Astrocyte of the spinal cord (primary cell): ENCODE measurements at regions not wholly inside any gene's neighbourhood (a gene's known extent, or its start where the extent isn't known, plus 50 kb on each side); places are given as distances from the start of the nearest gene placed in this dataset.

Source experiments
- DNase-seq: peaks from one replicate; pipeline ENCODE4 v3.0.0; 2011; ENCODE audit warnings: low read depth, low spot score
- H3K4me3 ChIP-seq: 2 replicates; pipeline ENCODE4 v1.5.1; 2011; ENCODE audit warnings: low read depth, mild to moderate bottlenecking, low read length, moderate library complexity
- in situ Hi-C: cut with HindIII; loops from 2 replicates; pipeline ENCODE4 v1.10.0; 2017; ENCODE audit warnings: low sequenced_read_pairs
- TF ChIP-seq, protein P1 (sequence below): IDR thresholded peaks from 2 replicates; pipeline ENCODE4 v1.5.1; 2012; ENCODE audit warnings: low read depth, mild to moderate bottlenecking, low read length, inconsistent platforms

DNA sequence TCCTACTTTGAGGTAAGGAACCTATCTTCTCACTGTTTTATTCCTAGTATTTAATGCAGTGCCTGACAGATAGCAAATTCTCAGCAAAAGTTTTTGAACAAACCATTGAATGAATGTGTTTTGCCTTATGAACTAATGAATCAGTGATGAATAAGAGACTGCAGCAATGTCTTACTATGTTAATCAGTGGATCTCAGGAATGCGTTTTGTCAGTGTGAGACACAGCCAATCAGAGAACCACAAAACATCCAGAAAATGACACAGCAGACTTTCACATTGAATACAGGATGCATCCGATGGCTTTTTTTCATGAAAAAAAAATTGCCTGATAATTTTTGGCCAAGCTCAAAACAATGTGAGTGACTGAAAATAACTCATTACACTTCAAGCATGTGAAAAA lies 270.5 kb downstream of the BMP2 start:
- in situ Hi-C loops = no loop called here
- DNase-seq = no peak
- no peak overlapping the region for H3K4me3 ChIP-seq
- TF ChIP-seq, protein P1, sequence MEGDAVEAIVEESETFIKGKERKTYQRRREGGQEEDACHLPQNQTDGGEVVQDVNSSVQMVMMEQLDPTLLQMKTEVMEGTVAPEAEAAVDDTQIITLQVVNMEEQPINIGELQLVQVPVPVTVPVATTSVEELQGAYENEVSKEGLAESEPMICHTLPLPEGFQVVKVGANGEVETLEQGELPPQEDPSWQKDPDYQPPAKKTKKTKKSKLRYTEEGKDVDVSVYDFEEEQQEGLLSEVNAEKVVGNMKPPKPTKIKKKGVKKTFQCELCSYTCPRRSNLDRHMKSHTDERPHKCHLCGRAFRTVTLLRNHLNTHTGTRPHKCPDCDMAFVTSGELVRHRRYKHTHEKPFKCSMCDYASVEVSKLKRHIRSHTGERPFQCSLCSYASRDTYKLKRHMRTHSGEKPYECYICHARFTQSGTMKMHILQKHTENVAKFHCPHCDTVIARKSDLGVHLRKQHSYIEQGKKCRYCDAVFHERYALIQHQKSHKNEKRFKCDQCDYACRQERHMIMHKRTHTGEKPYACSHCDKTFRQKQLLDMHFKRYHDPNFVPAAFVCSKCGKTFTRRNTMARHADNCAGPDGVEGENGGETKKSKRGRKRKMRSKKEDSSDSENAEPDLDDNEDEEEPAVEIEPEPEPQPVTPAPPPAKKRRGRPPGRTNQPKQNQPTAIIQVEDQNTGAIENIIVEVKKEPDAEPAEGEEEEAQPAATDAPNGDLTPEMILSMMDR = no peak

DNA sequence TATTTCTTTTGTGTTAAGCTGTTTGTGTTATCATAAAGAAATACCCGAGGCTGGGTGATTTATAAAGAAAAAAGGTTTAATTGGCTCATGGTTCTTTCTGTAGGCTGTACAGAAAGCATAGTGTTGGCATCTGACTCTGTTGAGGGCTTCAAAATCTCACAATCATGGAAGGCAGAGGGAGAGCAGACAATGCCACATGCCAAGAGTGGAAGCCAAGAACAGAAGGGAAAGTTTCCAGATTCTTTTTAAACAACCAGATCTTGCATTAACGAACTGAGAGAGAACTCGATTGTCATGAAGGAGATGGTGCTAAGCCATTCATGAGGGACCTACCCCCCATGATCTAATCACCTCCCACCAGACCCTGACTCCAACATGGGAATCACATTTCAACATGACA lies 290.1 kb downstream of the BMP2 start:
- in situ Hi-C loops = no loop called here
- no peak overlapping the region for H3K4me3 ChIP-seq
- TF ChIP-seq, protein P1 = no peak
- DNase-seq = no peak

DNA sequence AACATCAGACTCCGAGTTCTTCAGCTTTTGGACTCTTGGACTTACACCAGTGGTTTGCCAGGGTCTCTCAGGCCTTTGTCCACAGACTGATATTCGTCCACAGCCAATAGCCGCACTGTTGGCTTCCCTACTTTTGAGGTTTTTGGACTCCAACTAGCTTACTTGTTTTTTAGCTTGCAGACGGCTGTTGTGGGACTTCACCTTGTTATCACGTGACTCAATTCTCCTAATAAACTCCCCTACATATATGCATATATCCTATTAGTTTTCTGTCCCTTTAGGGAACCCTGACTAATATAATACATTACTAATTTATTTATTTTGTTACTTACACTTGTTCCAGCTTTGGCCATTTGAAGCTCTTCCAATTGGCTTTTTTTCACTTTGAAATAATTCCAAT lies 311.3 kb downstream of the BMP2 start:
- DNase-seq = no peak
- TF ChIP-seq, protein P1 = no peak
- no peak overlapping the region for H3K4me3 ChIP-seq
- in situ Hi-C loops = no loop called here

DNA sequence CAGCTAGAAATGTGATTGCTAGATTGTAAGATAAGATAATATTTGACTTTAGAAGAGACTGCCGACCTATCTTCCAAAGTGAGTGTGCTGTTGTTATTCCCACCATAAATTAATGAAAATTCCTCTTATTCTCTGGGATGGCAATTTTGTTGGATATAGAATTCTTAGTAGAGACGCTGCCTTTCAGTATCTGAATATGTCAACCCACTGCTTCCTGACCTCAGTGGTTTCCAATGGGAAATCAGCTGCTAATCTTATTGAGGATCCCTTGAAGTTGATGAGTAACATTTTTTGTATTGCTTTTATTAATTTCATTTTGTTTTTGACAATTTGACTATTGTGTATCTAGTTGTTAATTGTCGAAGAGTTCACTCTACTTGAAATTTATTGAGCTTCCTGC lies 313.0 kb downstream of the BMP2 start:
- H3K4me3 ChIP-seq = no peak overlapping the region
- in situ Hi-C loops = no loop called here
- TF ChIP-seq, protein P1 = no peak
- DNase-seq = no peak

DNA sequence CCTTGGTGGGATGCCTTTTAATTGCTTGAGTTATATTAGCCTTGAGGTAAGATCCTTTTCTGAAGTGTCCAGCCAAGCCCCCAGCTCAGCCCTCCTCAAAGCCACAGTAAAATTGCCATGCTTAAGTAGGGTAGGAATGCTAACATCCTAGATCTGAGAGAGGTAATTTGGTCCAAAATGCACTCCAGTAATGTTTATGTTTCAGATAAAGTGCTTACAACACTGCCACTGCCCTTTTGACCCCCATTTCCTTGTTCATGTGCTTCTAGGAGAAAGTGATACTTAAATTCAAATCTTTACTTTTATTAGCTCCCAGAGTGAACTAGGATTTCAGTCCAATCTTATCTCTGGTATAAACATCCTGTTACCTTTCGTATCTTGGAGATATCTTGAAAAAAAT lies 318.0 kb downstream of the BMP2 start:
- no peak for DNase-seq
- in situ Hi-C loops = no loop called here
- no peak overlapping the region for H3K4me3 ChIP-seq
- TF ChIP-seq, protein P1 = no peak

DNA sequence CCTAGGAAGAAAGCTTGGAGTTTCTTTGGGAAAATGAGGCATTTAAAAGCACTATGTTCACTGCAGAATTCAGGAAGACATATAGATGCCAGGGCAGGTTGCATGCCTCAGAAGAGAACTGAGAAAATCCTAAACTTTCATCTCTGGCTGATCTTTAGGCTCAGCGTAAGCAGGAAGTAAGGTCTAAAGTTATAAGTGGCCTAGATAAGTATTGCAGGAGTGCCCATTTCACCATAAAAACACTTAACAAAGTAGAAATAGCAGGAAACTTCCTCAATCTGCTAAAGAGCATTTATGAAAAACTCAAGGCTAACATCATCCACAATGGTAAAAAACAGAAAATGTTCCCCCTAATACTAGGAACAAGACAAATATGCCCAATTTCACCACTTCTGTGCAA lies 320.3 kb downstream of the BMP2 start:
- no peak overlapping the region for H3K4me3 ChIP-seq
- TF ChIP-seq, protein P1 = no peak
- in situ Hi-C loops = no loop called here
- DNase-seq = no peak

DNA sequence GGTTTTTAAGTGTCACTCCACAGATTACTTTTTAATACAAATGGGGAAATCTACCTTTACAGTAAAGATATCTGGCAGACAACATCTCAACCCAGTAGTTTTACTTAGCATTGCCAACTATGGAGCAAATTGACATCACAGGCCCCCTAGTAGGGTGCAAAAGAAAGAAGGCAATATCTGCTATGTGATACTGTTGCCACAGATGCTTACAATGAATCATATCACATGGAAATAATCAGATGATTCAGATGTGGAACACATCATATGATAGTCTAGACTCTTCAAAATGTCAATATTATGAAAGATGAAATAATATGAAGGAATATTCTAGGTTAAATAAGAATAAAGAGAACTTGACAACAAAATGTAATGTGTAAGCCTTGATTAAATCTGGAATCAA lies 322.5 kb downstream of the BMP2 start:
- no peak overlapping the region for H3K4me3 ChIP-seq
- TF ChIP-seq, protein P1 = no peak
- no peak for DNase-seq
- in situ Hi-C loops = no loop called here
